HCT116 (cell line): ENCODE measurements at regions not wholly inside any gene's neighbourhood (a gene's known extent, or its start where the extent isn't known, plus 50 kb on each side); places are given as distances from the start of the nearest gene placed in this dataset.

ENCODE experiments used
- EGR1 ChIP-seq: IDR thresholded peaks from 2 replicates; pipeline ENCODE4 v1.6.1; 2012; ENCODE audit warnings: low read depth
- EZH2 ChIP-seq: fragments of 200-600 bp; sonication (generic); IDR thresholded peaks from 2 replicates; pipeline ENCODE4 v1.6.1; 2017; ENCODE audit warnings: antibody characterized with exemption, mixed run types
- EZH2phosphoT487 ChIP-seq: fragments of 200-600 bp; IDR thresholded peaks from 2 replicates; pipeline ENCODE4 v1.6.1; 2018; ENCODE audit warnings: antibody characterized with exemption, borderline replicate concordance
- FOSL1 ChIP-seq: IDR thresholded peaks from 2 replicates; pipeline ENCODE4 v1.6.1; 2012; ENCODE audit warnings: low read depth
- POLR2A ChIP-seq: IDR thresholded peaks from 2 replicates; pipeline ENCODE4 v1.7.0; 2011; ENCODE audit warnings: borderline replicate concordance; ENCODE audit not compliant: insufficient read depth, insufficient read length; ENCODE audit errors: extremely low read depth
- RAD21 ChIP-seq: IDR thresholded peaks from 2 replicates; pipeline ENCODE4 v1.6.1; 2012; ENCODE audit warnings: low read depth, mild to moderate bottlenecking
- TCF7L2 ChIP-seq: IDR thresholded peaks from 2 replicates; pipeline ENCODE4 v1.7.0; 2011; ENCODE audit warnings: borderline replicate concordance, inconsistent platforms; ENCODE audit not compliant: insufficient read depth, insufficient read length; ENCODE audit errors: extremely low read depth
- ZNF274 ChIP-seq: fragments of 200-500 bp; sonication (Bioruptor generic); IDR thresholded peaks from 2 replicates; pipeline ENCODE4 v1.6.1; 2014; ENCODE audit warnings: mild to moderate bottlenecking, low read depth, low read length, inconsistent platforms
- TF ChIP-seq, protein P1 (sequence below), 3 experiments: fragments of 200-600 bp in 1 of 3; sonication (generic) in 1 of 3; IDR thresholded peaks in 2 of 3; conservative IDR thresholded peaks in 1 of 3; 2 replicates each; pipeline ENCODE4 v1.5.1; 2012 to 2017; ENCODE audit warnings: low read depth in 2 of 3, low read length in 2 of 3, antibody characterized with exemption in 1 of 3, borderline replicate concordance in 1 of 3, control low read depth in 1 of 3, mild to moderate bottlenecking in 1 of 3, mixed read lengths in 1 of 3, mixed run types in 1 of 3, moderate library complexity in 1 of 3; ENCODE audit not compliant: insufficient read depth in 1 of 3
- TF ChIP-seq, protein P2 (sequence below): IDR thresholded peaks from 2 replicates; pipeline ENCODE4 v1.6.1; 2012; ENCODE audit warnings: low read depth
- TF ChIP-seq, protein P3 (sequence below): IDR thresholded peaks from 2 replicates; pipeline ENCODE4 v1.6.1; 2012
- TF ChIP-seq, protein P4 (sequence below): IDR thresholded peaks from 2 replicates; pipeline ENCODE4 v1.6.1; 2012

DNA sequence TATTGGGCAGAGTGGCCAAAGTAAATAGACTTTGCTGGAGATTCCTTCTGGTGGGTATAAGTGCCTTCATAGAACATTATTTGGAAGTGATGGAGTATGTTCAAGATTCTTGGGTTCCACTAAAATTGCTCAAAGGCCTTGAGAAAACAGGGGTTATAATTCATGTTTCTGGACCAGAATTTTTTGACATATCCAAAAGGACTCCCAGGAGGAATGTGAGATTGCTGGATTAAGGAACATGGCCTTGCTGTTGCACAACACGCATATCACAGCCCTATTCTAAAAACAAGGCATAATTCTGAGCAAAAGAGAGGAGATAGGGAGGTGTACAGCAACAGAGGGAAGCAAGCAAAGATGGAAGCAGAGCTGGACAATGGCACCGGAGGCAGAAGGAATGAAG, 111.7 kb upstream of the TNP1 start:
- TF ChIP-seq, protein P1, sequence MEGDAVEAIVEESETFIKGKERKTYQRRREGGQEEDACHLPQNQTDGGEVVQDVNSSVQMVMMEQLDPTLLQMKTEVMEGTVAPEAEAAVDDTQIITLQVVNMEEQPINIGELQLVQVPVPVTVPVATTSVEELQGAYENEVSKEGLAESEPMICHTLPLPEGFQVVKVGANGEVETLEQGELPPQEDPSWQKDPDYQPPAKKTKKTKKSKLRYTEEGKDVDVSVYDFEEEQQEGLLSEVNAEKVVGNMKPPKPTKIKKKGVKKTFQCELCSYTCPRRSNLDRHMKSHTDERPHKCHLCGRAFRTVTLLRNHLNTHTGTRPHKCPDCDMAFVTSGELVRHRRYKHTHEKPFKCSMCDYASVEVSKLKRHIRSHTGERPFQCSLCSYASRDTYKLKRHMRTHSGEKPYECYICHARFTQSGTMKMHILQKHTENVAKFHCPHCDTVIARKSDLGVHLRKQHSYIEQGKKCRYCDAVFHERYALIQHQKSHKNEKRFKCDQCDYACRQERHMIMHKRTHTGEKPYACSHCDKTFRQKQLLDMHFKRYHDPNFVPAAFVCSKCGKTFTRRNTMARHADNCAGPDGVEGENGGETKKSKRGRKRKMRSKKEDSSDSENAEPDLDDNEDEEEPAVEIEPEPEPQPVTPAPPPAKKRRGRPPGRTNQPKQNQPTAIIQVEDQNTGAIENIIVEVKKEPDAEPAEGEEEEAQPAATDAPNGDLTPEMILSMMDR (IDR thresholded peaks at IDR 0.05 in 2 of 3, conservative IDR thresholded peaks at IDR 0.05 in 1 of 3; ENCODE audit: borderline replicate concordance in 1 of 3, insufficient read depth in 1 of 3, low read depth in 2 of 3, low read length in 2 of 3), result no peak
- TF ChIP-seq EZH2 (no peak), ZNF274 (no peak), RAD21 (no peak), POLR2A (no peak), EZH2phosphoT487 (no peak), EGR1 (no peak), FOSL1 (no peak), TCF7L2 (no peak)
- TF ChIP-seq, protein P2, sequence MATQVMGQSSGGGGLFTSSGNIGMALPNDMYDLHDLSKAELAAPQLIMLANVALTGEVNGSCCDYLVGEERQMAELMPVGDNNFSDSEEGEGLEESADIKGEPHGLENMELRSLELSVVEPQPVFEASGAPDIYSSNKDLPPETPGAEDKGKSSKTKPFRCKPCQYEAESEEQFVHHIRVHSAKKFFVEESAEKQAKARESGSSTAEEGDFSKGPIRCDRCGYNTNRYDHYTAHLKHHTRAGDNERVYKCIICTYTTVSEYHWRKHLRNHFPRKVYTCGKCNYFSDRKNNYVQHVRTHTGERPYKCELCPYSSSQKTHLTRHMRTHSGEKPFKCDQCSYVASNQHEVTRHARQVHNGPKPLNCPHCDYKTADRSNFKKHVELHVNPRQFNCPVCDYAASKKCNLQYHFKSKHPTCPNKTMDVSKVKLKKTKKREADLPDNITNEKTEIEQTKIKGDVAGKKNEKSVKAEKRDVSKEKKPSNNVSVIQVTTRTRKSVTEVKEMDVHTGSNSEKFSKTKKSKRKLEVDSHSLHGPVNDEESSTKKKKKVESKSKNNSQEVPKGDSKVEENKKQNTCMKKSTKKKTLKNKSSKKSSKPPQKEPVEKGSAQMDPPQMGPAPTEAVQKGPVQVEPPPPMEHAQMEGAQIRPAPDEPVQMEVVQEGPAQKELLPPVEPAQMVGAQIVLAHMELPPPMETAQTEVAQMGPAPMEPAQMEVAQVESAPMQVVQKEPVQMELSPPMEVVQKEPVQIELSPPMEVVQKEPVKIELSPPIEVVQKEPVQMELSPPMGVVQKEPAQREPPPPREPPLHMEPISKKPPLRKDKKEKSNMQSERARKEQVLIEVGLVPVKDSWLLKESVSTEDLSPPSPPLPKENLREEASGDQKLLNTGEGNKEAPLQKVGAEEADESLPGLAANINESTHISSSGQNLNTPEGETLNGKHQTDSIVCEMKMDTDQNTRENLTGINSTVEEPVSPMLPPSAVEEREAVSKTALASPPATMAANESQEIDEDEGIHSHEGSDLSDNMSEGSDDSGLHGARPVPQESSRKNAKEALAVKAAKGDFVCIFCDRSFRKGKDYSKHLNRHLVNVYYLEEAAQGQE, result no peak
- TF ChIP-seq, protein P3, sequence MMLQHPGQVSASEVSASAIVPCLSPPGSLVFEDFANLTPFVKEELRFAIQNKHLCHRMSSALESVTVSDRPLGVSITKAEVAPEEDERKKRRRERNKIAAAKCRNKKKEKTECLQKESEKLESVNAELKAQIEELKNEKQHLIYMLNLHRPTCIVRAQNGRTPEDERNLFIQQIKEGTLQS, result no peak
- TF ChIP-seq, protein P4, sequence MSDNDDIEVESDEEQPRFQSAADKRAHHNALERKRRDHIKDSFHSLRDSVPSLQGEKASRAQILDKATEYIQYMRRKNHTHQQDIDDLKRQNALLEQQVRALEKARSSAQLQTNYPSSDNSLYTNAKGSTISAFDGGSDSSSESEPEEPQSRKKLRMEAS, result no peak
